Spinal cord (tissue), 9 donors: ENCODE measurements at regions not wholly inside any gene's neighbourhood (a gene's known extent, or its start where the extent isn't known, plus 50 kb on each side); places are given as distances from the start of the nearest gene placed in this dataset.

Source experiments
- DNase-seq, 6 donors: peaks; one replicate each; pipeline versions ENCODE4 v3.0.0 to v3.0.0-alpha.2; 2013 to 2015; ENCODE audit warnings: low spot score in 6 of 6, low read depth in 4 of 6
- H3K27ac ChIP-seq: one replicate; pipeline ENCODE4 v1.5.1; 2013; ENCODE audit warnings: low read depth, low read length, control low read depth
- H3K27me3 ChIP-seq: one replicate; pipeline ENCODE4 v1.6.1; 2013; ENCODE audit warnings: low read length; ENCODE audit not compliant: control insufficient read depth, insufficient read depth
- H3K36me3 ChIP-seq: one replicate; pipeline ENCODE4 v1.6.1; 2013; ENCODE audit warnings: low read length; ENCODE audit not compliant: control insufficient read depth, insufficient read depth
- H3K4me1 ChIP-seq: one replicate; pipeline ENCODE4 v1.6.1; 2013; ENCODE audit warnings: low read length; ENCODE audit not compliant: control insufficient read depth, insufficient read depth
- H3K4me3 ChIP-seq: one replicate; pipeline ENCODE4 v1.5.1; 2013; ENCODE audit warnings: low read depth, low read length, control low read depth
- H3K9me3 ChIP-seq: one replicate; pipeline ENCODE4 v1.6.1; 2013; ENCODE audit warnings: low read length; ENCODE audit not compliant: control insufficient read depth, insufficient read depth
- WGBS: methylation state at CpG from one replicate; pipeline ENCODE4 v1.1.5; 2013; ENCODE audit warnings: missing lambda C conversion rate; ENCODE audit not compliant: insufficient coverage; 5-methylcytosine and 5-hydroxymethylcytosine counted together
- donor health status: healthy.

DNA sequence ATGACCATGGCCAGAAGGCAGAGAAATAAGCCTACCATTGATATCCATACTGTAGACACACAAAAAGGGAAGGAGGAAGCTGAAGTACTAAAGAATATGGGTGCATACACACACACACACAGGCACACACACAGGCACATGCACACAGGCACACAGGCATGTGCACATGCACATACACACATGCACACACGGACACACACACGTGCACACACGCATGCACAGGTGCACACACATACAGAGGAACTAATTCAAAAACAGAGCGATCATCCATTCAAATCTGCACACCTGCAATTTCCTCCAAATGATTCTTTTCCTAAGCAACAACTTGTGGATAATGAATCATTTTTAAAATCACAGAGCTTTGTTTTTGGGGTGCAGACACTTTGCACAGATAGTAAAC is 166.7 kb upstream of the ADARB2 start:
- no peak overlapping the region for H3K4me3 ChIP-seq
- DNase-seq: no peak
- no peaks in the 10 kb centered on the region for H3K4me1 ChIP-seq
- peaks cover 2% of the 10 kb centered on the region for H3K9me3 ChIP-seq
- H3K27ac ChIP-seq: no peak overlapping the region
- no peaks in the 10 kb centered on the region for H3K36me3 ChIP-seq
- no peaks in the 10 kb centered on the region for H3K27me3 ChIP-seq
- WGBS: 73% methylated on average over 3 of the region's 4 CpGs

- no peaks in the 10 kb centered on the region for H3K9me3 ChIP-seq
- no peak overlapping the region for H3K27ac ChIP-seq
- no peaks in the 10 kb centered on the region for H3K27me3 ChIP-seq
- WGBS: 55% methylated on average over 3 of the region's 5 CpGs
- no peaks in the 10 kb centered on the region for H3K4me1 ChIP-seq
- no peak for DNase-seq
- no peaks in the 10 kb centered on the region for H3K36me3 ChIP-seq
- no peak overlapping the region for H3K4me3 ChIP-seq
Measured at GRCh38 chr10:1896153-1896552, 158.8 kb upstream of the ADARB2 start.

DNA sequence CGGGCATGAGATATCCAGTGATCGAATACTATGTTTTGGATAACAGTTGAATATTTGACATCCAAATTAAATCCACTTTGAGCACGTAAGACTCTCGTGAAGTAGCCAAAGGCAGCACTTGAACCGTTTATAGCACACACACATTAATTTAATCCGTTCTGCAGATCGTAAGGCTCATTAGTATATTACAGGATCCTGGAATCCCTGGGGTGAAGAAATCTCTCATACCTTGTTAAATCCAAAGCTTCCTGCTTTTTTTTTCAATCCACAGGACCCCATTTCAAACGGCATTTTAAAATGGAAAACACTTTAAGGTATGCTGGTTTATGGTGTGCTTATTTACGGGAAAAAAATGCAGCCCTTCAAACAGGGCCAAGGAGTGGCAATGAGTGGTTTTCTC is 158.4 kb upstream of the ADARB2 start:
- no CpG with 5 or more reads among the region's 9 CpGs for WGBS

DNA sequence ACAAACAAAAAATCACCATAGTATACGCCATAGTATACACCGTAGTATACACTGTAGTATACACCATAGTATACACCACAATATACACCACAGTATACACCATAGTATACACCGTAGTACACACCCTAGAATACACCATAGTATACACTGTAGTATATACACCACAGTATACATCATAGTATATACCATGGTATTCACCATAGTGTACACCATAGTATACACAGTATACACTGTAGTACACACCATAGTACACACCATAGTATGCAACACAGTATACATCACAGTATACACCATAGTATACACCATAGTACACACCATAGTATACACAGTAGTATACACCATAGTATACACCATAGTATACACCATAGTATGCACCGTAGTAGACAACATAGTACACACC is 157.6 kb upstream of the ADARB2 start:
- Histone ChIP-seq H3K9me3 (no peaks in the 10 kb centered on the region), H3K27ac (no peak overlapping the region), H3K27me3 (no peaks in the 10 kb centered on the region), H3K36me3 (no peaks in the 10 kb centered on the region), H3K4me3 (no peak overlapping the region), H3K4me1 (no peaks in the 10 kb centered on the region)
- DNase-seq: no peak
- 100% methylated on average over 2 of the region's 4 CpGs for WGBS

More for the DNA sequence above, 158.4 kb upstream of the ADARB2 start:
- H3K4me1 ChIP-seq: no peaks in the 10 kb centered on the region
- peak in 1 of 6 donors; percentile 5 for DNase-seq
- H3K27me3 ChIP-seq: no peaks in the 10 kb centered on the region
- H3K27ac ChIP-seq: no peak overlapping the region
- H3K9me3 ChIP-seq: no peaks in the 10 kb centered on the region
- no peak overlapping the region for H3K4me3 ChIP-seq
- H3K36me3 ChIP-seq: no peaks in the 10 kb centered on the region

DNA sequence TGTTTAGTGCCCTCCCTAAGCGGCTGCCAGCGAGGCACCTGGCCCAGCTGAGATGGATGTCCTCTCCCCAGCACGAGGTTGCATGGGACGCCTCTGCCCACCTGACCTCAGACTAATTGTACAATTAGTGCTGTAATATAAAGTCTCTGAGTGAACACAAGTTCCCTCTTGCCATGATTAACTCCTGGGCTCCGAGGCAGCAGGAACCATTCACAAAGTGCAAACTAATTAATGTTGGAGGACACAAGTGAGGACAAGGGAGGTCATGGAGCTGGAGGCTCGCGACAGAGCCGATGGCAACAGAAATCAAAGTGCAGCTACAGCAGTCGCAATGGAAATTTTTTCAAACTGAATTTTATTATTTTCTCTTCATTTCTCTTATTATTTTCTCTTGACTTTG is 156.6 kb upstream of the ADARB2 start:
- Histone ChIP-seq H3K36me3 (no peaks in the 10 kb centered on the region), H3K27me3 (no peaks in the 10 kb centered on the region), H3K27ac (no peak overlapping the region), H3K4me3 (no peak overlapping the region), H3K4me1 (no peaks in the 10 kb centered on the region), H3K9me3 (no peaks in the 10 kb centered on the region)
- peak in 1 of 6 donors; percentile 64 for DNase-seq
- WGBS: 82% methylated on average over 3 of the region's 9 CpGs

GRCh38 chr10:1886039-1886438 is 148.7 kb upstream of the ADARB2 start:
- no peaks in the 10 kb centered on the region for H3K27me3 ChIP-seq
- no peak for DNase-seq
- WGBS: no CpG with 5 or more reads among the region's 1 CpG
- H3K9me3 ChIP-seq: no peaks in the 10 kb centered on the region
- no peaks in the 10 kb centered on the region for H3K4me1 ChIP-seq
- no peak overlapping the region for H3K27ac ChIP-seq
- H3K36me3 ChIP-seq: no peaks in the 10 kb centered on the region
- H3K4me3 ChIP-seq: no peak overlapping the region

DNA sequence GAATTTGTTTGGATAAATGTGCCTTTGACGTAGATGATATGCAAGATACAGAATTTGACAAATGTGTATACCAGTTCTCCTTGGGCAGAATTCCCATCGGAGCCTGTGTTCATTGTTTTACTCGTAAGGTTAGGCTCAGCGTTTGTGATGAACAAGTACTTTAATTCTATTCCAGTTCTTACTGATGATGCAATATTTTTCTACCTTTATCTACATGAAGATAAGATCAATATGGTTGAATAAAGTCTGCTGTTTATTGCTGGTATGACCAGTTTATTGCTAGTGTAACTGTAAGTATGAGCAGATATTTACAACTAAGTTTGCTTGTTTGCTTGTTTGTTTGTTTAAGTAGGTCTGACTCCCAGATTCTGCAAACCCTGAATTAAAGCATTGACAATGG is 145.4 kb upstream of the ADARB2 start:
- Histone ChIP-seq H3K27ac (no peak overlapping the region), H3K36me3 (no peaks in the 10 kb centered on the region), H3K9me3 (no peaks in the 10 kb centered on the region), H3K4me1 (no peaks in the 10 kb centered on the region), H3K27me3 (no peaks in the 10 kb centered on the region), H3K4me3 (no peak overlapping the region)
- no peak for DNase-seq
- WGBS: 80% methylated on average over 1 of the region's 4 CpGs

GRCh38 chr10:1882180-1882579 is 144.9 kb upstream of the ADARB2 start:
- Histone ChIP-seq H3K9me3 (no peaks in the 10 kb centered on the region), H3K27me3 (no peaks in the 10 kb centered on the region), H3K27ac (no peak overlapping the region), H3K36me3 (no peaks in the 10 kb centered on the region), H3K4me1 (no peaks in the 10 kb centered on the region), H3K4me3 (no peak overlapping the region)
- no peak for DNase-seq
- whole genome bisulfite sequencing: 77% methylated on average over 12 of the region's 12 CpGs

DNA sequence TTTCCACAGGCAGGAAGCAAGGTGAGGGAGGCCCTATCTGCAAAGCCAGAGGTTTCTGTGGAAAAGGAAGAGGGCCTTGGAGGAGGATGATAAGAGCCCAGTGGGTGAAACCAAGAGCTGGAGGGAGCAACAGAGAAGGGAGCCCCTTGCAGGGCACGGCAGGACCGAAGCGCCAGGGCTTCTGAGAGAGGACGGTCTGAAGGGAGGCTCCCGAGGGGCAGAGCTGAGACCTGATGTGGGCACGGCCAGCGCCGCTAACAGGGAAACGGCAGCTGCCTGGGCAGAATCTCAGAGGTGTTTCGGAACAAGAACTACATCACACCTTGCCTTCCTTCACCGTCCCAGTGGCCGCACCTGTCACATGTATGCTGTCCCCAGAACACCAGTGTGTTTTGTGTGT is 144.3 kb upstream of the ADARB2 start:
- H3K4me3 ChIP-seq: no peak overlapping the region

DNA sequence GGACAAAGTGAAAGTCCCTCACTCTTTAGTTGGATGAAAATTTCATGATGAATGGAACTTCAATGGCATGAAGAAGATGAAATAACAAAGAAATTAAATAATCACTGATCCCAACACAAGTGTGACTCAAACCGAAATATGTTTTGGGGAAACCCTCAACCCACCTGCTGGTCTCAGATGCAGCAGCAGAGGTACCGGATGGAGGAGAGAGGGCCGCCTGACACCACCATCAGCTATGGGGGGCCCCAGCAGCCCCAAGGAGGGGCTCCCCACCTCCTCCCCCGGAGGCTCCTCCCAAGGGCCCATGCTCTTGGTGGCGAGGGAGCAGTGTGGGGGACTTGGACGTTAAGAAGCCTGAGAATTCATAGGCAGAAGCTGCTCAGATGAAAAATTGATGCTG is 137.2 kb upstream of the ADARB2 start:
- no peaks in the 10 kb centered on the region for H3K27me3 ChIP-seq
- no peaks in the 10 kb centered on the region for H3K4me1 ChIP-seq
- WGBS: 95% methylated on average over 2 of the region's 6 CpGs
- H3K9me3 ChIP-seq: no peaks in the 10 kb centered on the region
- no peak overlapping the region for H3K27ac ChIP-seq
- no peak for DNase-seq
- H3K4me3 ChIP-seq: no peak overlapping the region
- H3K36me3 ChIP-seq: no peaks in the 10 kb centered on the region

More for the DNA sequence above, 144.3 kb upstream of the ADARB2 start:
- Histone ChIP-seq H3K36me3 (no peaks in the 10 kb centered on the region), H3K9me3 (no peaks in the 10 kb centered on the region), H3K27me3 (no peaks in the 10 kb centered on the region), H3K27ac (no peak overlapping the region), H3K4me1 (no peaks in the 10 kb centered on the region)
- WGBS: 96% methylated on average over 8 of the region's 12 CpGs
- DNase-seq: no peak
